B cell (primary cell): ENCODE measurements at regions not wholly inside any gene's neighbourhood (a gene's known extent, or its start where the extent isn't known, plus 50 kb on each side); places are given as distances from the start of the nearest gene placed in this dataset.

Experiments used
- ATAC-seq: fragments of 200-7000 bp; cut with Tn5 transposase; one replicate; pipeline ENCODE4 v1.10.0; 2021; ENCODE audit warnings: low read depth, mild to moderate bottlenecking, moderate number of reproducible peaks, moderate library complexity
- CTCF ChIA-PET: fragments of 350-600 bp; sonication (Branson Sonifier 250); formaldehyde crosslinking; loops from one replicate; lab custom pipeline; 2021; ENCODE audit warnings: antibody characterized with exemption, inconsistent platforms; lab: Charles Lee
- POLR2A ChIA-PET: fragments of 350-600 bp; sonication (Branson Sonifier 250); formaldehyde crosslinking; loops from one replicate; lab custom pipeline; 2021; ENCODE audit warnings: antibody characterized with exemption; lab: Charles Lee
- DNase-seq: peaks from one replicate; pipeline ENCODE4 v3.0.0; 2013
- H2AFZ ChIP-seq: 2 replicates; pipeline ENCODE4 v1.6.1; 2012; ENCODE audit warnings: mild to moderate bottlenecking, low read depth, low read length; ENCODE audit not compliant: insufficient read depth, poor library complexity, severe bottlenecking
- H3K27ac ChIP-seq, 2 donors: 1 replicate in 1 of 2; 2 replicates in 1 of 2; pipeline ENCODE4 v1.5.1; 2012 to 2013; ENCODE audit warnings: low read length in 2 of 2, mild to moderate bottlenecking in 2 of 2, moderate library complexity in 1 of 2
- H3K27me3 ChIP-seq, 4 experiments: fragments of 200-600 bp in 1 of 4; sonication (generic) in 1 of 4; replicated peaks in 1 of 4; 1 replicate in 2 of 4; 2 replicates in 2 of 4; pipeline versions ENCODE4 v1.6.1 to v1.7.0; 2013 to 2016; ENCODE audit warnings: low read length in 3 of 4, mild to moderate bottlenecking in 2 of 4, mixed read lengths in 1 of 4, moderate library complexity in 1 of 4; ENCODE audit not compliant: insufficient read depth in 4 of 4, control insufficient read depth in 3 of 4; ENCODE audit errors: control extremely low read depth in 1 of 4
- H3K36me3 ChIP-seq, 2 experiments: replicated peaks in 1 of 2; 1 replicate in 1 of 2; 2 replicates in 1 of 2; pipeline versions ENCODE4 v1.6.1 to v1.7.1; 2013; ENCODE audit warnings: low read length in 1 of 2; ENCODE audit not compliant: insufficient read depth in 2 of 2, control insufficient read depth in 1 of 2; ENCODE audit errors: control extremely low read depth in 1 of 2, extremely low read depth in 1 of 2
- H3K4me1 ChIP-seq, 2 donors: fragments of 200-600 bp in 1 of 2; sonication (generic) in 1 of 2; 1 replicate in 1 of 2; 2 replicates in 1 of 2; pipeline versions ENCODE4 v1.5.1 to v1.6.1; 2013 to 2017; ENCODE audit warnings: low read length in 2 of 2; ENCODE audit not compliant: control insufficient read depth in 2 of 2, insufficient read depth in 2 of 2
- H3K4me2 ChIP-seq: replicated peaks from 2 replicates; pipeline ENCODE3; 2012; ENCODE audit warnings: mild to moderate bottlenecking, low read depth, low read length; ENCODE audit not compliant: poor library complexity, severe bottlenecking
- H3K4me3 ChIP-seq, 5 experiments: fragments of 200-600 bp in 1 of 5; sonication (generic) in 1 of 5; 1 replicate in 3 of 5; 2 replicates in 2 of 5; pipeline versions ENCODE4 v1.5.1 to v1.7.0; 2011 to 2016; ENCODE audit warnings: low read length in 4 of 5, mild to moderate bottlenecking in 4 of 5, low read depth in 2 of 5, control low read depth in 1 of 5, moderate library complexity in 1 of 5; ENCODE audit not compliant: insufficient read depth in 1 of 5; ENCODE audit errors: control extremely low read depth in 1 of 5, extremely low read depth in 1 of 5
- H3K79me2 ChIP-seq: fragments of 200-600 bp; sonication (generic); one replicate; pipeline ENCODE4 v1.6.0; 2016; ENCODE audit warnings: low read length; ENCODE audit not compliant: control insufficient read depth, insufficient read depth
- H3K9ac ChIP-seq: fragments of 200-600 bp; sonication (generic); 2 replicates; pipeline ENCODE4 v1.6.1; 2017; ENCODE audit warnings: mild to moderate bottlenecking, low read length, moderate library complexity
- H3K9me3 ChIP-seq, 3 donors: one replicate each; pipeline versions ENCODE4 v1.6.1 to v1.7.1; 2013; ENCODE audit warnings: low read length in 2 of 3; ENCODE audit not compliant: control insufficient read depth in 2 of 3, insufficient read depth in 1 of 3; ENCODE audit errors: control extremely low read depth in 1 of 3
- H4K20me1 ChIP-seq: 2 replicates; pipeline ENCODE4 v1.6.0; 2012; ENCODE audit warnings: mild to moderate bottlenecking, low read length; ENCODE audit not compliant: insufficient read depth, control insufficient read depth, poor library complexity, severe bottlenecking
- H3K27ac Mint-ChIP-seq: one replicate; pipeline ENCODE4 v1.8.0; 2021; ENCODE audit warnings: mixed read lengths
- H3K27me3 Mint-ChIP-seq: one replicate; pipeline ENCODE4 v1.8.0; 2021; ENCODE audit warnings: mixed read lengths
- H3K4me1 Mint-ChIP-seq: one replicate; pipeline ENCODE4 v1.8.0; 2021; ENCODE audit warnings: mixed read lengths
- H3K4me3 Mint-ChIP-seq: one replicate; pipeline ENCODE4 v1.8.0; 2021; ENCODE audit warnings: mixed read lengths
- H3K9me3 Mint-ChIP-seq: one replicate; pipeline ENCODE4 v1.8.0; 2022; ENCODE audit warnings: mixed read lengths; ENCODE audit not compliant: insufficient read depth
- EZH2 ChIP-seq: IDR thresholded peaks from 2 replicates; pipeline ENCODE4 v1.6.1; 2012; ENCODE audit warnings: borderline replicate concordance, low read depth, mild to moderate bottlenecking, moderate library complexity, low read length; ENCODE audit not compliant: insufficient read depth, poor library complexity, severe bottlenecking
- WGBS: methylation state at CpG from one replicate; pipeline ENCODE4 v1.1.5; 2013; ENCODE audit warnings: missing lambda C conversion rate; ENCODE audit not compliant: insufficient coverage; 5-methylcytosine and 5-hydroxymethylcytosine counted together
- intact Hi-C: fragments of 100-400 bp; cut with micrococcal nuclease; formaldehyde crosslinking; loops from one replicate; pipeline ENCODE4 v1.10.0; 2022
- TF ChIP-seq, protein P1 (sequence below): fragments of 200-600 bp; IDR thresholded peaks from one replicate; pipeline ENCODE4 v1.8.0; 2022; ENCODE audit warnings: antibody characterized with exemption, mild to moderate bottlenecking

DNA sequence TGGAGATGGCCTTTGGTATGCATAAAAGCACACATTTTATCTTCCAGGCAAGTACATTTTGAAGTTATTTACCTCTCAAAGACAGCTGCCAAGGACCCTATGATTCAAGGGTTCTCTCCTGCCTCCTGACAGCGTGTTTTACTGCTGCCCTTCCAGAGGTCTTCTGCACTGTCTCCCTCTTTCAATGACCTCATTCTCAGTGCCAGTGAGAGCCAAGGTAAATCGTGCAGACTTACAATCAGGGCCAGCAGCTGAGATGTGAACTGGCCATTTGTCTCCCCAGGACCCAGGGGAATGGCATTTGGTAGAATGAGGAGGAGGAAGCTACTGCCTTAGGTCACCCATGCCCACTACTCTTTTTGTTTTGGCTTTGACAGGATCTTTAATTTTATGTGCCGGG, 84.2 kb upstream of the FGGY start:
- Histone ChIP-seq H3K4me3 (no peak overlapping the region), H3K4me2 (no peak overlapping the region), H3K9ac (no peak overlapping the region), H3K36me3 (no peaks in the 10 kb centered on the region), H3K4me1 (no peaks in the 10 kb centered on the region), H3K79me2 (no peaks in the 10 kb centered on the region), H3K9me3 (peaks cover 0 to 5% (median 0%) of the 10 kb centered on the region in 3 donors), H3K27ac (no peak overlapping the region), H3K27me3 (no peaks in the 10 kb centered on the region), H2AFZ (no peak overlapping the region), H4K20me1 (no peaks in the 10 kb centered on the region)
- TF ChIP-seq, protein P1, sequence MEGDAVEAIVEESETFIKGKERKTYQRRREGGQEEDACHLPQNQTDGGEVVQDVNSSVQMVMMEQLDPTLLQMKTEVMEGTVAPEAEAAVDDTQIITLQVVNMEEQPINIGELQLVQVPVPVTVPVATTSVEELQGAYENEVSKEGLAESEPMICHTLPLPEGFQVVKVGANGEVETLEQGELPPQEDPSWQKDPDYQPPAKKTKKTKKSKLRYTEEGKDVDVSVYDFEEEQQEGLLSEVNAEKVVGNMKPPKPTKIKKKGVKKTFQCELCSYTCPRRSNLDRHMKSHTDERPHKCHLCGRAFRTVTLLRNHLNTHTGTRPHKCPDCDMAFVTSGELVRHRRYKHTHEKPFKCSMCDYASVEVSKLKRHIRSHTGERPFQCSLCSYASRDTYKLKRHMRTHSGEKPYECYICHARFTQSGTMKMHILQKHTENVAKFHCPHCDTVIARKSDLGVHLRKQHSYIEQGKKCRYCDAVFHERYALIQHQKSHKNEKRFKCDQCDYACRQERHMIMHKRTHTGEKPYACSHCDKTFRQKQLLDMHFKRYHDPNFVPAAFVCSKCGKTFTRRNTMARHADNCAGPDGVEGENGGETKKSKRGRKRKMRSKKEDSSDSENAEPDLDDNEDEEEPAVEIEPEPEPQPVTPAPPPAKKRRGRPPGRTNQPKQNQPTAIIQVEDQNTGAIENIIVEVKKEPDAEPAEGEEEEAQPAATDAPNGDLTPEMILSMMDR, result no peak
- no peak for TF ChIP-seq EZH2
- 94% methylated on average over 2 of the region's 3 CpGs for WGBS
- intact Hi-C loops, result no loop called here
- Mint-ChIP-seq H3K4me1 (no peaks in the 10 kb centered on the region), H3K4me3 (no peak overlapping the region), H3K9me3 (no peaks in the 10 kb centered on the region), H3K27ac (no peak overlapping the region), H3K27me3 (no peaks in the 10 kb centered on the region)
- no peak for ATAC-seq
- DNase-seq, result no peak
- ChIA-PET CTCF (no interaction called here), POLR2A (no interaction called here)

DNA sequence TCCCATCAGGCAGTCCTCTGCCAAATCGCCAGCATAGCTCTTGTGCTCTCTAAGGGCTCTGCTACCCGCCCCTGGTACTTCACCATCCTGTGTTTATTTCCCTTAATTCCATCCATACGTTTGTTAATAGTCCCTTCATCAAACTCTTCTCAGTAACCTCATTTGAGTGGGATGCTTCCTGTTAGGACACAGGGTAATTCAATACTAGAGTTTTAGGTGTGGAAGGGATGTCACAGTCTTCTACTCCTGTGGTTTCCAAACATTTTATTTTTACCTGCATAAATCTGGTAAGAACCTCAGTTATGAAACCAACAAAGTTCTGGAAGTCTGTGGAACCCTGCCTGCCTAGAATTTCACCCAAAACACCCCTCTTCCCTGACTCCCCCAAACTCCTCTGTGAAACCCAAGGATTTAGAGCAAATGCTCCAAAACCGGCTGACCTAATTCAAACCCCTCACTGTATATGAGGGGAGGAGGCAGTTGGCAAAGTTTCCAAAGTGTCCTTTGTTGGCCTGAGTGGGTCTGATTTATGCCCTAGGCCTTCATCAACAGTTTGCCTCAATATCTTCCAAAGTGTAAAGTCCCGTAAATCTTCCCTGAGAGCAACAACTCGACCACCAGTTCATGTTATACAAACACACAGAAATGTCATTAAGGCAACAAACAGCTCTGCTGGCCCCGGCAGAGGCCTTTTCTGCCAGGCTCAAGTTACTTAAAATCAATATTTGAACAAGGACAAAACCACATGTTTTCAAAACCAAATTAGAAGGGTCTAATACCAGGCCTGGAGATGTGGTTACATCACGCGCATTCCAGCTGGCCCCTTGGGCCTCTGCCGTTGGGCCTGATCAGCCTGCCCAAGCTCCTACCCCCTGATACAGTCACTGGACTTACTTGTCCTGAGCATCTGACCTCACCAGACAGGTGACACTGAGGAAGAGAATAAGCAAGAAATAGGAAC, 82.4 kb upstream of the FGGY start:
- TF ChIP-seq, protein P1, result no peak
- TF ChIP-seq EZH2, result no peak
- no peak overlapping the region for H3K27ac ChIP-seq
- Mint-ChIP-seq H3K9me3 (no peaks in the 10 kb centered on the region), H3K27me3 (no peaks in the 10 kb centered on the region), H3K4me1 (no peaks in the 10 kb centered on the region), H3K4me3 (no peak overlapping the region), H3K27ac (no peak overlapping the region)
- CTCF ChIA-PET, result no interaction called here
- no peaks in the 10 kb centered on the region for H3K79me2 ChIP-seq
- intact Hi-C loops, result no loop called here
- H3K36me3 ChIP-seq, result no peaks in the 10 kb centered on the region
- no peak overlapping the region for H2AFZ ChIP-seq
- no peaks in the 10 kb centered on the region for H3K27me3 ChIP-seq
- 96% methylated on average over 5 of the region's 10 CpGs for WGBS
- H3K9ac ChIP-seq, result no peak overlapping the region
- ATAC-seq (no peak), DNase-seq (no peak)
- no peaks in the 10 kb centered on the region for H4K20me1 ChIP-seq
- peaks cover 0 to 5% (median 0%) of the 10 kb centered on the region in 3 donors for H3K9me3 ChIP-seq
- H3K4me1 ChIP-seq, result no peaks in the 10 kb centered on the region
- no peak overlapping the region for H3K4me2 ChIP-seq
- H3K4me3 ChIP-seq, result no peak overlapping the region
- POLR2A ChIA-PET, result no interaction called here
